ENCODE measurements at regions not wholly inside any gene's neighbourhood (a gene's known extent, or its start where the extent isn't known, plus 50 kb on each side); places are given as distances from the start of the nearest gene placed in this dataset.
A peak's percentile ranks its signal among the peaks of the same experiment; 100 is the strongest.

GRCh38 chr9:117487555-117488175 is 72.8 kb upstream of the ASTN2 start (continued):
- peak; percentile 96 to 100 (median 98) for TF ChIP-seq CTCF (IDR thresholded peaks at IDR 0.05; ENCODE audit: control extremely low read depth in 1 of 3, insufficient read depth in 1 of 3, low read depth in 1 of 3, low read length in 3 of 3)
- peak; percentile 37; the same call in 1 of the 2 replicates for TF ChIP-seq GABPA (IDR thresholded peaks at IDR 0.05; ENCODE audit: borderline replicate concordance, insufficient read depth, low read length)
- no peak for TF ChIP-seq PHF8 (conservative IDR thresholded peaks at IDR 0.05; ENCODE audit: low read depth, low read length)
- TF ChIP-seq CEBPB (IDR thresholded peaks at IDR 0.05; ENCODE audit: low read depth, low read length): no peak
- peak; percentile 98 to 99 for TF ChIP-seq RAD21 (IDR thresholded peaks at IDR 0.05 in 1 of 2, conservative IDR thresholded peaks at IDR 0.05 in 1 of 2; ENCODE audit: low read depth in 2 of 2, low read length in 2 of 2)
- no peak for TF ChIP-seq SP1 (IDR thresholded peaks at IDR 0.05; ENCODE audit: low read depth, low read length)
- no peak for TF ChIP-seq SAP30 (IDR thresholded peaks at IDR 0.05; ENCODE audit: insufficient read depth, insufficient replicate concordance, low read length)
- TF ChIP-seq E2F6 (IDR thresholded peaks at IDR 0.05): no peak
- TF ChIP-seq SIN3A (conservative IDR thresholded peaks at IDR 0.05 in 1 of 2, IDR thresholded peaks at IDR 0.05 in 1 of 2; ENCODE audit: low read depth in 1 of 2, low read length in 2 of 2): no peak
- TF ChIP-seq BACH1 (IDR thresholded peaks at IDR 0.05; ENCODE audit: low read length): no peak
- peak; percentile 87 for TF ChIP-seq CREB1 (IDR thresholded peaks at IDR 0.05)
- TF ChIP-seq ZNF274 (IDR thresholded peaks at IDR 0.05; ENCODE audit: borderline replicate concordance, extremely low read depth, low read length): no peak
- no peak for TF ChIP-seq RXRA (IDR thresholded peaks at IDR 0.05; ENCODE audit: insufficient read depth, low read depth, low read length)
- TF ChIP-seq ASH2L (IDR thresholded peaks at IDR 0.05; ENCODE audit: low read length): peak; percentile 66
- TF ChIP-seq EZH2 (IDR thresholded peaks at IDR 0.05; ENCODE audit: low read depth, low read length, severe bottlenecking): no peak
- TF ChIP-seq RFX5 (IDR thresholded peaks at IDR 0.05; ENCODE audit: borderline replicate concordance, low read depth, low read length): no peak
- TF ChIP-seq NRF1 (IDR thresholded peaks at IDR 0.05; ENCODE audit: low read depth, low read length): no peak
- peak; percentile 64 for TF ChIP-seq MAX (IDR thresholded peaks at IDR 0.05)
- no peak for TF ChIP-seq SP4 (IDR thresholded peaks at IDR 0.05; ENCODE audit: low read length)
- no peak for TF ChIP-seq BCL11A (IDR thresholded peaks at IDR 0.05; ENCODE audit: low read depth in 2 of 2, low read length in 2 of 2)
